Activated naive CD4-positive, alpha-beta T cell treated with anti-CD3 and anti-CD28 coated beads, Interleukin-2, amount 50 U/mL, for 72 hours (primary cell): ENCODE measurements at regions not wholly inside any gene's neighbourhood (a gene's known extent, or its start where the extent isn't known, plus 50 kb on each side); places are given as distances from the start of the nearest gene placed in this dataset.

Experiments
- ATAC-seq, 2 donors: fragments of 150-1000 bp; cut with Tn5 transposase; 2 replicates each; pipeline ENCODE4 v1.10.0; 2021; ENCODE audit warnings: mild to moderate bottlenecking in 2 of 2, moderate library complexity in 2 of 2
- DNase-seq, 2 donors: peaks; one replicate each; pipeline ENCODE4 v3.0.0; 2021 to 2022; ENCODE audit warnings: low spot score in 2 of 2
- H3K27ac Mint-ChIP-seq, 2 donors: one replicate each; pipeline ENCODE4 v1.8.0; 2022; ENCODE audit warnings: mild to moderate bottlenecking in 2 of 2, mixed read lengths in 2 of 2
- H3K36me3 Mint-ChIP-seq, 2 donors: one replicate each; pipeline ENCODE4 v1.8.0; 2022; ENCODE audit warnings: mixed read lengths in 2 of 2
- H3K9me3 Mint-ChIP-seq, 2 donors: one replicate each; pipeline ENCODE4 v1.8.0; 2022; ENCODE audit warnings: mixed read lengths in 2 of 2

DNA sequence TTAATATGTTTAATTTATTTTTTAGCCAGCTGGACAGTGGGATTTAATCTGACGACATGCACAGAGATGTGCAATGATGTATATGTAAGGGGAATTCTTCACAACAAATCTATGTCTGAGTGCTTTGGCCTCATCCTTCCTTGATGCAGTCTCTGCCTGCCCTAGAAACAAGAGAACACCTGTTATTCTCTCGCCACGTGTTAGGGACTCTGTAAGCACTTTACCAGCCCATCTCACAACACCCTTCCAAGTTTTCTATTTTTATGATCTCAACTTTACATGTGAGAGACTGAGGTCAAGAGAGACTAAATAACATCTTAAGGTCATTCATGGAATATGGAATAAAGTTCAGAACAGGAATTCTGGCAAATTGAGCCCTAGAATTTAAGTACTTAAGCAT is 123.0 kb upstream of the GAS1 start:
- ATAC-seq (no peak), DNase-seq (no peak)
- Mint-ChIP-seq H3K9me3 (no peaks in the 10 kb centered on the region), H3K27ac (no peak overlapping the region), H3K36me3 (no peaks in the 10 kb centered on the region)

DNA sequence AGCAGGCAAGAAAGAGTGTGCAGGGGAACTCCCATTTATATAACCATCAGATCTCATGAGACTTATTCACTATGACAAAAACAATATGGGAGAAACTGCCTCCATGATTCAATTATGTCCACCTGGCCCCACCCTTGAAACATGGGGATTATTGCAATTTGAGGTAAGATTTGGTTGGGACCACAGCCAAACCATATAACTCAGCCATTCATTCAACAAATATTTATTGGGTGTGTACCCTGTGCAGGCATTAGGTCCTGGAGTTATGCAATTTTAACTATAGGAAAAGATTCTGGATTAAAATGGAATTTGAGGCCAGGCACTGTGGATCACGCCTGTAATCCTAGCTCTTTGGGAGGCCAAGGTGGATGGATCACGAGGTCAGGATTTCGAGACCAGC is 124.2 kb upstream of the GAS1 start:
- DNase-seq (no peak), ATAC-seq (no peak)
- Mint-ChIP-seq H3K36me3 (no peaks in the 10 kb centered on the region), H3K27ac (no peak overlapping the region), H3K9me3 (no peaks in the 10 kb centered on the region)

GRCh38 chr9:87073692-87074091 is 126.4 kb upstream of the GAS1 start:
- H3K36me3 Mint-ChIP-seq, result peaks cover 0 to 3% of the 10 kb centered on the region in 2 donors

DNA sequence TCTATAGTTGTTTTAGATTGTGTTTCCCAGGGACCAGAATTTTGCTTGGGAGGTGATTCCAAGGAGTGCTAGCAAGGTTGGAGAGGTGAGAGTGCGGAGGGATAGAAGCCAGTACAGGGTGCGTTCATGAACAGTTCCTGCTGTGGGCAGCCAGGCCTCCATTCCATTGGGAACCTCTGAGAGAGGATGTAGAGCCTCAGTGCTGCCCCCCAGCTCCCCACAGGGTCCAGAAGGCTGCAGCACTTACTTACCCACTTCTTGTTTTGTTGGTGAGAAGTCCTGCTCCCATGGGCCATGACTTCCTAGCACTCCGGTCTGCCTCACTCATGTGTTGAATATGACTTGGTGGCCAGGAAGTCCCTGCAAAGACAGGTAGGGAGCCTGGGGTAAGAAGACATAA is 128.2 kb upstream of the GAS1 start:
- ATAC-seq, result no peak
- no peak for DNase-seq
- no peak overlapping the region for H3K27ac Mint-ChIP-seq
- H3K9me3 Mint-ChIP-seq, result peaks cover 4 to 16% of the 10 kb centered on the region in 2 donors
- peaks cover 0 to 18% of the 10 kb centered on the region in 2 donors for H3K36me3 Mint-ChIP-seq

More at GRCh38 chr9:87073692-87074091, 126.4 kb upstream of the GAS1 start:
- DNase-seq (no peak), ATAC-seq (no peak)
- Mint-ChIP-seq H3K9me3 (peaks cover under 1 to 6% of the 10 kb centered on the region in 2 donors), H3K27ac (no peak overlapping the region)

GRCh38 chr9:87076825-87077224 is 129.5 kb upstream of the GAS1 start:
- H3K36me3 Mint-ChIP-seq, result peaks cover 0 to 18% of the 10 kb centered on the region in 2 donors
- ATAC-seq, result no peak

DNA sequence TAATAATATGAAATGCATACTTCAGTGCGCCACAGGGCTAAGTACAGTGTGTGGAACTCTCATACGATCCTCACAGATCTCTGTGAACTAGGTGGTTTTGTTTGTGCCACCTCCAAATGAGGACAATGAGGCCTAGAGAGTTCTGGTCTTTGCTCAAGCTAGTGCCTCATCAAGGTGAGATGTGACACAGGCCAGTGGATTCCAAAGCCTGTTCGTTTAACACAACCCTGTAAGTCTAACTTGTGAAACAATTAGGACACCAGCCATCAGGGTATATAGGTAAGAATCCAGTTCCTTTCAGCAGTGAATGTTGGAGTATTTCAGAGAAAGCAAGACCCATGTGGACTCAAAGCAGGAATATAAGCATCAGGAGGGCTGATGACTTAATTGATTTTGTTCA is 130.7 kb upstream of the GAS1 start:
- Mint-ChIP-seq H3K36me3 (peaks cover 0 to 18% of the 10 kb centered on the region in 2 donors), H3K9me3 (peaks cover 8 to 16% of the 10 kb centered on the region in 2 donors), H3K27ac (peak overlapping the region in 1 of 2 donors; percentile 74)
- no peak for DNase-seq
- no peak for ATAC-seq

More at GRCh38 chr9:87076825-87077224, 129.5 kb upstream of the GAS1 start:
- DNase-seq, result no peak
- no peak overlapping the region for H3K27ac Mint-ChIP-seq
- peaks cover 4 to 16% of the 10 kb centered on the region in 2 donors for H3K9me3 Mint-ChIP-seq

DNA sequence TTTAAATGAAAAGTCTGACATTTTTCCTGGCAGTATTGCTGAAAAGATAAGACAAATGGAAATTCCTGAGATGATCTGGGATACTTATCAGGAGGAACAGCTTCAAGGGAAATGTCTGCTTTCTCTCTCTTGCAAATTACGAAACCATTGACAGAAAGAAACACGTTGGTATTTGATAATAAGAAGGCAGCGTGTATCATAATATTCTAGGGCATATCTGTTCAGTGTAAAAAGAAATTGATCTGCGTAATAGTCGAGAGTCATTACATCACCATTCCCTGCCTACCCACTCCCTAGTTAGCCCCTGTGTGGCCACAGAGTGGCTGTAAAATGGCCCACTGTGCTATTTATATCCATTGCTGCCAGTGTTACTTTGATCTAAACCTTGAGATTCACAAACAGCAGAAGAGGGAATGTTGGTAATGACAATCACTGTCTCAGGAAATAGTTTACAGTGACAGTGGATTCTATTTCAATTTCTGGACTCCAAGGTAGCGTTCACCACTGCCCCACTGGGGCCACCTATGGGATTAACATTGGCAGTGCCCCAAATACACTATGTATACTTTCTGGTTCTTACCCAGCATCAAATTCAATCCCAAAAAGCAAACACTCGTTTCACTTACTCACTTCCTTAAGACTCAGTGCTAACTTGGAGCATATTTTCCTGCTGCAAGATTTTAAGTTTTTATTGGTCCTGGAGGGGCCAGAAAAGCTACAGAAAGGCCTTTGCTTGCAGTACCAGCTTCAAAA is 133.4 kb upstream of the GAS1 start:
- Mint-ChIP-seq H3K36me3 (peaks cover 0 to 18% of the 10 kb centered on the region in 2 donors), H3K9me3 (peaks cover 8 to 16% of the 10 kb centered on the region in 2 donors), H3K27ac (no peak overlapping the region)
- DNase-seq, result no peak
- no peak for ATAC-seq

DNA sequence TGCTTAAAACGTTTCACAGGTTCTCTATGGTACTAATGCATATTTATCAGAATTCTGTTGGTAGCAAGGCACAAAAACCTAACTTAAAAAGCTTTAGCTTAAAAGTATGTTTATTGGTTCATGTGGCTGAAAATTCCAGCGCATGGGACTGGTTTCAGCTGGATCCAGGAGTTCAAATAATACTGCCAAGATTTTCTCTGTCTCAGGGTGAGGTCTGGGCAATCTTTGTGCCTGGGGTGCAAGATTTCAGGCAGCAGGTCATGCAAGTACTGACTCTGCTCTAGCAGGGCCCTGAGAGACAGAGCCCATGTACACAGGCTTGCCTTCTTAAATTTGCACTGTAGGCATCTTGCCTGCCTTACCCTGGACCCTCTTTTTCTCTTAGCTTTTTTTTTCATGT is 134.2 kb upstream of the GAS1 start:
- DNase-seq, result no peak
- peaks cover 8 to 16% of the 10 kb centered on the region in 2 donors for H3K9me3 Mint-ChIP-seq
- peaks cover 0 to 18% of the 10 kb centered on the region in 2 donors for H3K36me3 Mint-ChIP-seq
- ATAC-seq, result no peak
- no peak overlapping the region for H3K27ac Mint-ChIP-seq

DNA sequence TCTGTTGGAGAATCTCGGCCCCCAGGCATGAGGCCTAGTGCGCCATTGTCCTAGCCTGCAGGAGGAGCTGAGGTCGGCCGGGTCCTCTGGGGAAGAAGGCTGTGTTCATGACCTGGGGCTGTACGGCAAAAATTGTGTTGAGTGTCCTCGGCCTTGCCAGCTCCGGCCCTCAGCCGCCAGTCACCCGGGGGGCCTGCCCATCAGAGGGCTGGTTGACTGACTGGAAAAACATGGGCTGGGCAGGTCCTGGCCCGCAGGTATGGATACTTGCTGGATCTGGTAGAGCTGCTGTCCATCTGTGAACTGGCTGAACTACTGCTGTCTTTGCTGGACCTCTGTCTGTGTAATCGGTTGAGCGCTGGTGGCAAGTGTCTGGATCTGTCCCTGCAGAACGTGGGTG is 136.7 kb upstream of the GAS1 start:
- no peak for DNase-seq
- Mint-ChIP-seq H3K9me3 (peaks cover 4 to 12% of the 10 kb centered on the region in 2 donors), H3K36me3 (peaks cover 0 to 13% of the 10 kb centered on the region in 2 donors), H3K27ac (no peak overlapping the region)
- no peak for ATAC-seq

GRCh38 chr9:87084407-87084806 is 137.1 kb upstream of the GAS1 start:
- H3K36me3 Mint-ChIP-seq, result peaks cover 0 to 8% of the 10 kb centered on the region in 2 donors
- ATAC-seq, result no peak
- H3K27ac Mint-ChIP-seq, result no peak overlapping the region
- no peak for DNase-seq
- peaks cover 3 to 8% of the 10 kb centered on the region in 2 donors for H3K9me3 Mint-ChIP-seq

DNA sequence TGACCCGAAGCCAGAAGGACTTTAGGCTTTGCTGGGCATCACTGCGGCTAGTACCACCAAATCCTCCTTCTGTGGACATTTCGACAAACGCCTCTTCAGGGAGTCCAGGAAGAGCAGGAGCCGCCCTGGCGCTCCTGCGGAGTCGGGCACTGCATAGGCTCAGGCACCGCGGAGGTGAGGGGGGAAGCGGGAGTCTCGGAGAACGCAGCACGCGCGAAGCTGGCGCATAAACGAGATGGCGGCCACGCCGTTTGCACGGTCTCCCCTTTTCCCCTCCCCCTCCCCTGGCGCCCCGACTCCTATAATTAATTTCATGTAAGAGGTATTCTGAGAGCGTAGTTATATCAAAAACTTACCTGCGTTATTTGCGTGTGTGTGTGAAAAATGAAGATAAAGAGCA is 137.8 kb upstream of the GAS1 start:
- H3K36me3 Mint-ChIP-seq, result peaks cover 0 to 2% of the 10 kb centered on the region in 2 donors
- peaks cover 3 to 4% of the 10 kb centered on the region in 2 donors for H3K9me3 Mint-ChIP-seq
- no peak for DNase-seq
- ATAC-seq, result no peak
- H3K27ac Mint-ChIP-seq, result no peak overlapping the region

DNA sequence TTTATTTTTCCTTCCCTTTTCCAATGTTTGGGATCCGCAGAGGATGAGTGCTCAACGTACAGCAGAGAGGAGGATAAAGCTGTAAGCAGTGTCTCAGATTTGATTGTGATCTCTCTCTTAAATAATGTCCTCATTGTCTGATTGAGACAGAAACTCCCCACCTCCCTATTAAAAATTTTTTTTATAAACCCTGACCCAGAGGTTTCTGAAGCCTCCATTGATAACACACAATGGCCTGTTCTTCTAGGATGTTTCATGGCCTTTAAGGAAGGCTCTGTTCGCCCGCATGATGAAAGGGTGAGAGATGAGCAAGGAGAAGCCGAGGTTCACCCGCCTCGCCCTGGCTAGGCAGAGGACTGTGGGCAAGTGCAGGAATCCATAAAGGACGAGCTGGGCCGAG is 138.2 kb upstream of the GAS1 start:
- no peak for DNase-seq
- H3K9me3 Mint-ChIP-seq, result peaks cover 3 to 4% of the 10 kb centered on the region in 2 donors
- ATAC-seq, result no peak
- H3K36me3 Mint-ChIP-seq, result no peaks in the 10 kb centered on the region
- H3K27ac Mint-ChIP-seq, result no peak overlapping the region

GRCh38 chr9:87086221-87086818 is 139.0 kb upstream of the GAS1 start:
- ATAC-seq, result no peak
- no peak for DNase-seq
- no peak overlapping the region for H3K27ac Mint-ChIP-seq
- H3K9me3 Mint-ChIP-seq, result peaks cover 4% of the 10 kb centered on the region in 2 donors
- no peaks in the 10 kb centered on the region for H3K36me3 Mint-ChIP-seq

- Mint-ChIP-seq H3K36me3 (no peaks in the 10 kb centered on the region), H3K9me3 (peaks cover 4 to 7% of the 10 kb centered on the region in 2 donors), H3K27ac (no peak overlapping the region)
- ATAC-seq, result no peak
- no peak for DNase-seq
Measured at GRCh38 chr9:87087197-87087596, 139.9 kb upstream of the GAS1 start.

GRCh38 chr9:87088192-87088591 is 140.9 kb upstream of the GAS1 start:
- H3K9me3 Mint-ChIP-seq, result peaks cover 4% of the 10 kb centered on the region in 2 donors
- no peak overlapping the region for H3K27ac Mint-ChIP-seq

DNA sequence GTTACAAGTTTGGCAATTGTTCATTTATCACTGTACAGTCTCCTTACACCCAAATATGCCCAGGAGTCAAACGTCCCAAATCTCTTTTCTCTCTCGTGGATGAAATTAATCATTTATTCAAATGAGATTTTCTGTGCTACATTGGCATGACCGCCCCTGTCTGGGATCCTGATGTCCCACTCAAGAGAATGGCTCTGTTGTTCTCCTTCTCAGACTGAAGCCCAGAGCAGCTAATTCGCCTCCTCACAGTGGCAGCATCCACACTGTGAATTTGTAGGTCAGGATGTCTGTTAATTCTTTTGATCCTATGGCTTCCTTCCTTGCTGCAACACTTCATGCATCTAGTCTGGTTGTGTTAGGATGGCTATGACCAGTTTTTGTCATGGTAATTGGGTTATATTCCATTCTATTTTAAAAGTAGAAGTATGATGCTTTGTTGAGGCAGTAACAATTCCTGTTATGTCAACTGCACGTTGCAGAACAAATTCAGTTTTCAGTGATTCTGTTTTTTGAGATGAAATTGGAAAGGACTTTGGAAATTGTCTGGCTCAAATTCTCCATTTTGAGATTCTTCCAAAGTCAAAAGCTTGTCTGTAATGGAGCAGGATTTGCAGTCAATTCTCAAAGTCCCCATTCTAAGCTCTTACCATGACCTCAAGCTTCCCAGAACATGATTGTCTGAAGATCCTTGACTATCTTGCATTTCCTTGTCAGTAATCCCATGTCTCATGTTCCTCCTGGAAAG is 141.5 kb upstream of the GAS1 start:
- DNase-seq (no peak), ATAC-seq (no peak)
- Mint-ChIP-seq H3K36me3 (no peaks in the 10 kb centered on the region), H3K27ac (no peak overlapping the region), H3K9me3 (peaks cover 4% of the 10 kb centered on the region in 2 donors)

More at GRCh38 chr9:87088192-87088591, 140.9 kb upstream of the GAS1 start:
- ATAC-seq, result no peak
- DNase-seq, result no peak
- H3K36me3 Mint-ChIP-seq, result no peaks in the 10 kb centered on the region

DNA sequence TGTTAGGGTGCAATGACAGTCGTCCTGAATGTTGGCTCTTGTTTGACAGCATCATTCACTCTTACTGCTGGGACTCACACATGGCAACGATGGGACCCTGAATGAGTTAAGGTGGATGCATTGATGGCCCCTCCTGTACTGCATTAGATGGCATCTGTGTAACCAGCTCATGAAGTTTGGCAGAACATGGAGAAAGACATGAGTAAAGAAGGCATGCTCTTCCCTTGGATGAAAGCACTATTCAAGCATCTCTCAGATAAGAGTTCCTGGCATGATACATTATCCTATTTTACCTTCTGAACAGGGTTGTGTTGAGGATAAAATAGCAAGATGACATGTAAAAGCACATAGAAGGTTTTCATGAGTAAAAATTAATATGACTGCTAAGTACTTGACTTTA is 142.2 kb upstream of the GAS1 start:
- Mint-ChIP-seq H3K9me3 (peaks cover 4% of the 10 kb centered on the region in 2 donors), H3K36me3 (no peaks in the 10 kb centered on the region), H3K27ac (no peak overlapping the region)
- DNase-seq (no peak), ATAC-seq (no peak)
